Lower leg skin (tissue), 3 donors: ENCODE measurements at regions not wholly inside any gene's neighbourhood (a gene's known extent, or its start where the extent isn't known, plus 50 kb on each side); places are given as distances from the start of the nearest gene placed in this dataset.

Experiments used
- CTCF ChIP-seq, 3 donors: fragments of 450-650 bp; IDR thresholded peaks; one replicate each; pipeline ENCODE4 v1.5.1; 2016; ENCODE audit warnings: antibody characterized with exemption in 3 of 3, mild to moderate bottlenecking in 3 of 3, moderate library complexity in 2 of 3
- POLR2A ChIP-seq, 2 donors: fragments of 450-650 bp; IDR thresholded peaks; one replicate each; pipeline ENCODE4 v1.6.1; 2016 to 2017; ENCODE audit warnings: antibody characterized with exemption in 2 of 2, mild to moderate bottlenecking in 1 of 2, moderate library complexity in 1 of 2

GRCh38 chr7:20520530-20520929 lies 94.9 kb upstream of the ABCB5 start:
- TF ChIP-seq CTCF (IDR thresholded peaks at IDR 0.05): no peak
- TF ChIP-seq POLR2A (IDR thresholded peaks at IDR 0.05): no peak
